Activated CD8-positive, alpha-beta T cell treated with anti-CD3 and anti-CD28 coated beads for 36 hours (primary cell): ENCODE measurements at regions not wholly inside any gene's neighbourhood (a gene's known extent, or its start where the extent isn't known, plus 50 kb on each side); places are given as distances from the start of the nearest gene placed in this dataset.

Experiments
- ATAC-seq: fragments of 200-7000 bp; cut with Tn5 transposase; one replicate; pipeline ENCODE4 v1.10.0; 2021; ENCODE audit warnings: mild to moderate bottlenecking, moderate library complexity
- CTCF ChIA-PET: fragments of 350-600 bp; sonication (Branson Sonifier 250); formaldehyde crosslinking; loops from one replicate; lab custom pipeline; 2021; ENCODE audit warnings: antibody characterized with exemption; lab: Charles Lee
- POLR2A ChIA-PET: fragments of 350-600 bp; sonication (Branson Sonifier 250); formaldehyde crosslinking; loops from one replicate; lab custom pipeline; 2021; ENCODE audit warnings: antibody characterized with exemption; lab: Charles Lee
- DNase-seq: peaks from one replicate; pipeline ENCODE4 v3.0.0-alpha.2; 2020
- H3K27ac Mint-ChIP-seq: one replicate; pipeline ENCODE4 v1.8.0; 2021; ENCODE audit warnings: mild to moderate bottlenecking, mixed read lengths
- H3K27me3 Mint-ChIP-seq: one replicate; pipeline ENCODE4 v1.8.0; 2021; ENCODE audit warnings: mixed read lengths
- H3K36me3 Mint-ChIP-seq: one replicate; pipeline ENCODE4 v1.8.0; 2021; ENCODE audit warnings: low read depth, mixed read lengths
- H3K4me1 Mint-ChIP-seq: one replicate; pipeline ENCODE4 v1.8.0; 2021; ENCODE audit warnings: low read depth, mixed read lengths
- H3K4me3 Mint-ChIP-seq: one replicate; pipeline ENCODE4 v1.8.0; 2021; ENCODE audit warnings: mild to moderate bottlenecking, moderate library complexity, mixed read lengths
- H3K9me3 Mint-ChIP-seq: one replicate; pipeline ENCODE4 v1.8.0; 2021; ENCODE audit warnings: mixed read lengths
- CTCF ChIP-seq: fragments of 200-600 bp; IDR thresholded peaks from one replicate; pipeline ENCODE4 v1.8.0; 2022; ENCODE audit warnings: antibody characterized with exemption, mild to moderate bottlenecking
- intact Hi-C: fragments of 100-400 bp; cut with micrococcal nuclease; formaldehyde crosslinking; loops from one replicate; pipeline ENCODE4 v1.10.0; 2022

GRCh38 chr22:48118654-48119053 lies 1356.2 kb downstream of the TBC1D22A start:
- DNase-seq: no peak
- H3K36me3 Mint-ChIP-seq: no peaks in the 10 kb centered on the region
- ChIA-PET CTCF (no interaction called here), POLR2A (no interaction called here)
- peaks cover 3% of the 10 kb centered on the region for H3K9me3 Mint-ChIP-seq
- H3K4me3 Mint-ChIP-seq: no peak overlapping the region
- ATAC-seq: no peak
- TF ChIP-seq CTCF: no peak
- H3K27me3 Mint-ChIP-seq: peaks cover 5% of the 10 kb centered on the region
- no peak overlapping the region for H3K27ac Mint-ChIP-seq
- no peaks in the 10 kb centered on the region for H3K4me1 Mint-ChIP-seq
- intact Hi-C loops: no loop called here

- Mint-ChIP-seq H3K27ac (no peak overlapping the region), H3K36me3 (no peaks in the 10 kb centered on the region), H3K27me3 (peaks cover 3% of the 10 kb centered on the region), H3K4me1 (peaks cover 6% of the 10 kb centered on the region), H3K4me3 (no peak overlapping the region), H3K9me3 (no peaks in the 10 kb centered on the region)
- intact Hi-C loops: no loop called here
- no peak for DNase-seq
- ChIA-PET CTCF (no interaction called here), POLR2A (no interaction called here)
- TF ChIP-seq CTCF: no peak
- no peak for ATAC-seq
Observed at GRCh38 chr22:48116871-48117270, 1354.4 kb downstream of the TBC1D22A start.

GRCh38 chr22:48112687-48113521 lies 1350.5 kb downstream of the TBC1D22A start:
- CTCF ChIA-PET: no interaction called here
- ATAC-seq (peak; percentile 60), DNase-seq (peak; percentile 30)

GRCh38 chr22:48106715-48107259 lies 1344.3 kb downstream of the TBC1D22A start:
- no peak for TF ChIP-seq CTCF
- intact Hi-C loops: no loop called here
- H3K4me3 Mint-ChIP-seq: no peak overlapping the region
- peaks cover 5% of the 10 kb centered on the region for H3K9me3 Mint-ChIP-seq
- H3K27ac Mint-ChIP-seq: no peak overlapping the region
- ATAC-seq (no peak), DNase-seq (no peak)
- POLR2A ChIA-PET: no interaction called here
- H3K27me3 Mint-ChIP-seq: peaks cover 3% of the 10 kb centered on the region
- no peaks in the 10 kb centered on the region for H3K36me3 Mint-ChIP-seq
- CTCF ChIA-PET: no interaction called here
- H3K4me1 Mint-ChIP-seq: no peaks in the 10 kb centered on the region

More at GRCh38 chr22:48112687-48113521, 1350.5 kb downstream of the TBC1D22A start:
- H3K4me3 Mint-ChIP-seq: no peak overlapping the region
- H3K36me3 Mint-ChIP-seq: no peaks in the 10 kb centered on the region
- peaks cover 6% of the 10 kb centered on the region for H3K4me1 Mint-ChIP-seq
- H3K27ac Mint-ChIP-seq: no peak overlapping the region
- peaks cover 3% of the 10 kb centered on the region for H3K27me3 Mint-ChIP-seq
- H3K9me3 Mint-ChIP-seq: peaks cover 5% of the 10 kb centered on the region
- intact Hi-C loops: no loop called here
- no peak for TF ChIP-seq CTCF
- POLR2A ChIA-PET: no interaction called here

- Mint-ChIP-seq H3K4me3 (no peak overlapping the region), H3K27ac (no peak overlapping the region), H3K4me1 (no peaks in the 10 kb centered on the region), H3K9me3 (peaks cover 5% of the 10 kb centered on the region), H3K27me3 (peaks cover 3% of the 10 kb centered on the region), H3K36me3 (no peaks in the 10 kb centered on the region)
- ChIA-PET CTCF (no interaction called here), POLR2A (interaction anchor here (1.0 kb wide), 1 partner anchor 12 kb away, joined by 4 read pairs; no protein-coding TSS in a partner anchor)
- intact Hi-C loops: no loop called here
- TF ChIP-seq CTCF: no peak
- ATAC-seq (no peak), DNase-seq (no peak)
Observed at GRCh38 chr22:48106215-48106614, 1343.8 kb downstream of the TBC1D22A start.
